Tongue (tissue), 1 donor: ENCODE measurements at regions not wholly inside any gene's neighbourhood (a gene's known extent, or its start where the extent isn't known, plus 50 kb on each side); places are given as distances from the start of the nearest gene placed in this dataset.
"Not testable (repeated sequence)": the region's sequence is repeated elsewhere in the genome, so short reads cannot be mapped to it uniquely, and the experiment has no call there.

Experiments
- DNase-seq: peaks from one replicate; pipeline ENCODE4 v3.0.0-alpha.2; 2015

- DNase-seq = no peak
These were observed 265.0 kb upstream of the NPSR1 start for GRCh38 chr7:34392972-34393371.

GRCh38 chr7:34396437-34397064, 261.5 kb upstream of the NPSR1 start:
- no peak for DNase-seq

GRCh38 chr7:34401776-34402175, 256.2 kb upstream of the NPSR1 start:
- DNase-seq = no peak

- DNase-seq = peak; percentile 10
These were observed 251.0 kb upstream of the NPSR1 start for GRCh38 chr7:34406848-34407530.

GRCh38 chr7:34407586-34407985, 250.4 kb upstream of the NPSR1 start:
- no peak for DNase-seq

- no peak for DNase-seq
These were observed 240.2 kb upstream of the NPSR1 start for GRCh38 chr7:34417781-34418180.

- DNase-seq = no peak
These were observed 236.5 kb upstream of the NPSR1 start for GRCh38 chr7:34421526-34421925.

- DNase-seq = no peak
These were observed 232.8 kb upstream of the NPSR1 start for GRCh38 chr7:34425194-34425593.

- DNase-seq = no peak
These were observed 232.2 kb upstream of the NPSR1 start for GRCh38 chr7:34425631-34426384.

- DNase-seq = no peak
These were observed 227.6 kb upstream of the NPSR1 start for GRCh38 chr7:34430456-34430855.

- DNase-seq = no peak
These were observed 219.6 kb upstream of the NPSR1 start for GRCh38 chr7:34438436-34438835.

GRCh38 chr7:34445653-34446052, 212.4 kb upstream of the NPSR1 start:
- no peak for DNase-seq

GRCh38 chr7:34448531-34448930, 209.5 kb upstream of the NPSR1 start:
- not testable (repeated sequence) for DNase-seq

- no peak for DNase-seq
These were observed 208.3 kb upstream of the NPSR1 start for GRCh38 chr7:34449765-34450164.

GRCh38 chr7:34451183-34451582, 206.8 kb upstream of the NPSR1 start:
- DNase-seq = no peak

GRCh38 chr7:34451923-34452322, 206.1 kb upstream of the NPSR1 start:
- DNase-seq = no peak

GRCh38 chr7:34452363-34452762, 205.7 kb upstream of the NPSR1 start:
- no peak for DNase-seq

GRCh38 chr7:34453150-34453549, 204.9 kb upstream of the NPSR1 start:
- DNase-seq = no peak

- DNase-seq = no peak
These were observed 203.6 kb upstream of the NPSR1 start for GRCh38 chr7:34454381-34454780.

GRCh38 chr7:34457329-34457728, 200.7 kb upstream of the NPSR1 start:
- DNase-seq = no peak

GRCh38 chr7:34463830-34464229, 194.2 kb upstream of the NPSR1 start:
- DNase-seq = no peak

- DNase-seq = no peak
These were observed 186.2 kb upstream of the NPSR1 start for GRCh38 chr7:34471844-34472243.

- DNase-seq = no peak
These were observed 171.6 kb upstream of the NPSR1 start for GRCh38 chr7:34486371-34486770.
